ENCODE measurements at regions not wholly inside any gene's neighbourhood (a gene's known extent, or its start where the extent isn't known, plus 50 kb on each side); places are given as distances from the start of the nearest gene placed in this dataset.

DNA sequence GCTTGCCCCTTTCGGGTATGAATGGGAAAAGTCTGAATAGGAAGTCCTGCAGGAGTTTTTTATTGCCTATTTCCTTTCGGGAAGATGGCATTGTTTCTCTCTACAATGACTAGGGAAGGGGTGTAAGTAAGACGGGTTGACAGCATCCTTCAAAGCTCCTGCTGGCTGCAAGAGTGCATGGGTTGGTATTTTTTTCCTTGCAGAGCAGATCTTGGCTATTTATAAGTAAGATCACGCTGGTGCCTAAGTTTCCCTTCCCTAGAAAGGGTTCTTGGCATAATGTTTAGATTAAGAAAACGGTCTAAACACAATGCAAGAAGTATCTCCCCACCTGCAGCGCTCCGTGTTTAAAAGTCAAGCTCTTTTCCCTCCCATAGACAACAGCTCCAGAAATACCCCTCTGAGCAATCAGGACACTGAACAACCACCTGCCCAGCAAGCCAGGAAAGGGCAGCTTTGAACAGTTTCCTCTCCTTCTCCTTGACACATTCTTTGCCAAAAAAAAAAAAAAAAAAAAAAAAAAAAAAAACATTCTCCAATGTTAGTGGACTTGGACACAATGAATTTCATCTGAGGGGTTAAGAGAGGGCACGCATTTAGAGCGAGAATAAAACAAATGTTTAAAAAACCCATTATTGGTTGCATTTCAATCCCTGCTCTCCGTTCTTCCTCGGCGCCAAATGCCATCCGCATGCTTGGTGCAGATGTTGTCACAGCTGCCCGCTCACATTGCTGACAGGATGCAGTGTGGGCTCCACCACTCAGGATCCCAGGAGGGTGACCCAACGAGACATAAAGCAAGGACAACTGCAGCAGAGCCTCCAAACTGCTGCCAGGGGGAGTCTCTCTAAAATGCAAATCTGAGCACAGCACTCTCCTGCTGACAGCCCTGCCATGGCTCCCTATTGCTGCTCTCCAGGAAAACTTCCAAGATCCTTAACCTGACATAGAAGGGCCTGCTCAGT lies 427.4 kb upstream of the MGMT start:
- TF ChIP-seq SP1 (IDR thresholded peaks at IDR 0.05) (no peak), FOXA1 (IDR thresholded peaks at IDR 0.05) (no peak), YY1 (IDR thresholded peaks at IDR 0.05) (no peak), HNF4G (IDR thresholded peaks at IDR 0.05) (no peak), JUND (IDR thresholded peaks at IDR 0.05) (no peak), RAD21 (IDR thresholded peaks at IDR 0.05) (no peak), TAF1 (conservative IDR thresholded peaks at IDR 0.05) (no peak)
- TF ChIP-seq, protein P1, sequence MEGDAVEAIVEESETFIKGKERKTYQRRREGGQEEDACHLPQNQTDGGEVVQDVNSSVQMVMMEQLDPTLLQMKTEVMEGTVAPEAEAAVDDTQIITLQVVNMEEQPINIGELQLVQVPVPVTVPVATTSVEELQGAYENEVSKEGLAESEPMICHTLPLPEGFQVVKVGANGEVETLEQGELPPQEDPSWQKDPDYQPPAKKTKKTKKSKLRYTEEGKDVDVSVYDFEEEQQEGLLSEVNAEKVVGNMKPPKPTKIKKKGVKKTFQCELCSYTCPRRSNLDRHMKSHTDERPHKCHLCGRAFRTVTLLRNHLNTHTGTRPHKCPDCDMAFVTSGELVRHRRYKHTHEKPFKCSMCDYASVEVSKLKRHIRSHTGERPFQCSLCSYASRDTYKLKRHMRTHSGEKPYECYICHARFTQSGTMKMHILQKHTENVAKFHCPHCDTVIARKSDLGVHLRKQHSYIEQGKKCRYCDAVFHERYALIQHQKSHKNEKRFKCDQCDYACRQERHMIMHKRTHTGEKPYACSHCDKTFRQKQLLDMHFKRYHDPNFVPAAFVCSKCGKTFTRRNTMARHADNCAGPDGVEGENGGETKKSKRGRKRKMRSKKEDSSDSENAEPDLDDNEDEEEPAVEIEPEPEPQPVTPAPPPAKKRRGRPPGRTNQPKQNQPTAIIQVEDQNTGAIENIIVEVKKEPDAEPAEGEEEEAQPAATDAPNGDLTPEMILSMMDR (IDR thresholded peaks at IDR 0.05; ENCODE audit: low read depth, low read length, missing input control): no peak
- TF ChIP-seq, protein P2, sequence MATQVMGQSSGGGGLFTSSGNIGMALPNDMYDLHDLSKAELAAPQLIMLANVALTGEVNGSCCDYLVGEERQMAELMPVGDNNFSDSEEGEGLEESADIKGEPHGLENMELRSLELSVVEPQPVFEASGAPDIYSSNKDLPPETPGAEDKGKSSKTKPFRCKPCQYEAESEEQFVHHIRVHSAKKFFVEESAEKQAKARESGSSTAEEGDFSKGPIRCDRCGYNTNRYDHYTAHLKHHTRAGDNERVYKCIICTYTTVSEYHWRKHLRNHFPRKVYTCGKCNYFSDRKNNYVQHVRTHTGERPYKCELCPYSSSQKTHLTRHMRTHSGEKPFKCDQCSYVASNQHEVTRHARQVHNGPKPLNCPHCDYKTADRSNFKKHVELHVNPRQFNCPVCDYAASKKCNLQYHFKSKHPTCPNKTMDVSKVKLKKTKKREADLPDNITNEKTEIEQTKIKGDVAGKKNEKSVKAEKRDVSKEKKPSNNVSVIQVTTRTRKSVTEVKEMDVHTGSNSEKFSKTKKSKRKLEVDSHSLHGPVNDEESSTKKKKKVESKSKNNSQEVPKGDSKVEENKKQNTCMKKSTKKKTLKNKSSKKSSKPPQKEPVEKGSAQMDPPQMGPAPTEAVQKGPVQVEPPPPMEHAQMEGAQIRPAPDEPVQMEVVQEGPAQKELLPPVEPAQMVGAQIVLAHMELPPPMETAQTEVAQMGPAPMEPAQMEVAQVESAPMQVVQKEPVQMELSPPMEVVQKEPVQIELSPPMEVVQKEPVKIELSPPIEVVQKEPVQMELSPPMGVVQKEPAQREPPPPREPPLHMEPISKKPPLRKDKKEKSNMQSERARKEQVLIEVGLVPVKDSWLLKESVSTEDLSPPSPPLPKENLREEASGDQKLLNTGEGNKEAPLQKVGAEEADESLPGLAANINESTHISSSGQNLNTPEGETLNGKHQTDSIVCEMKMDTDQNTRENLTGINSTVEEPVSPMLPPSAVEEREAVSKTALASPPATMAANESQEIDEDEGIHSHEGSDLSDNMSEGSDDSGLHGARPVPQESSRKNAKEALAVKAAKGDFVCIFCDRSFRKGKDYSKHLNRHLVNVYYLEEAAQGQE (IDR thresholded peaks at IDR 0.05): no peak

All from liver (tissue), 3 donors.